Activated CD4-positive, alpha-beta T cell treated with anti-CD3 and anti-CD28 coated beads, Interleukin-2, Interleukin-6, amounts not matched to agents 100 ng/mL and 50 ng/mL, durations not matched to agents 16 hours and 8 hours (primary cell): ENCODE measurements at regions not wholly inside any gene's neighbourhood (a gene's known extent, or its start where the extent isn't known, plus 50 kb on each side); places are given as distances from the start of the nearest gene placed in this dataset.
"Not testable (repeated sequence)": the region's sequence is repeated elsewhere in the genome, so short reads cannot be mapped to it uniquely, and the experiment has no call there.

Source experiments
- DNase-seq: peaks from one replicate; pipeline ENCODE4 v3.0.0-alpha.2; 2020

DNA sequence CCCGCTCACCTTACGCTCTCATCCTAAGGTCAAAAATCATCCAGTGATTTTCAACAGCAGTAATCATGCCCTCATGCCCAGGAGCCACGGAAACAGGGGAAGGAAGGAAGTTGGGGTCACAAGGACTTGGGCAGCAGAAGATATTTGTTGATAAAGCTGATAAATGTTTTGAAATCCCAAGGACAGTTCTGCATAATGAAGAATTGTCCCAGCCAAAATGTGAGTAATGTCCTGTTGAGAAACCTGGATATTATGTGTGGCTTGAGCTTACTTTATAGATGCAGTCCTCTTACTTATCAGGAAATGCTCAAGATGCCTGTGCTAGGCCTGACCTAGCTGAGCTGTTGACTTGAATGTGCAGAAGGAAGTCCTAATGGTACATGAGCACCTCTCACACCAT lies 263.0 kb upstream of the ZFP42 start:
- DNase-seq = no peak

DNA sequence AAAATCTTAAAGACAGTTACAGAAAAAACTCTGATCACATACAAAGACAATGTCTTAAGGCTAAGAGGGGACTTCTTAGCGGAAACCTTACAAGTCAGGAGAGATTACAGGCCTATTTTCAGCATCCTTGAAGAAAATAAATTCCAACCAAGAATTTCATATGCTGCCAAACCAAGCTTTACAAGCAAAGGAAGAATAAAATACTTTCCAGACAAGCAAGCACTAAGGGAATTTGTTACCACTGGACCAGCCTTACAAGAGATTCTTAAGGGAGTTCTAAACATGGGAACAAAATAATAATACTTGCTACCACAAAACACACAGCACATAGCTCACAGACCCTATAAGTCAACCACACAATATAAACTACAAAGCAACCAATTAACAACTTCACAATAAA lies 255.8 kb upstream of the ZFP42 start:
- no peak for DNase-seq

DNA sequence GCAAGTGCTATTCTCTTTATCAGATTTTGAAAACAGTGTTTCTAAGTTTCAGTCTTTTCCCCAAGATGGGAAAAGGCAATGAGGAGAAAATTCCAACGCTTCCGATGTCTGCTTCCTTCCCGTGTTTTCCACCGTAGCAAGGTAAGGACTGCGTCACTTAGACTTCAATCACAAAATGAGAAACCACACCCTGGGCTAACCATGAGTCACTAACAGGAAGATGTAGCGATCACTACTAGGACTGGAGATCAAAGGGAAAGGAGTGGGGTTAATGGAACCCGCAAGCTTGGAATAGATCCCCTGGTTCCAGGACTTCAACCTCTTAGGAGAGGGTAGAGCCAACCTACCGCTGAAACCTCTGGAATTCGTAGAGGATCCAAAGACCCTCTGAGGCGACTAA lies 250.7 kb upstream of the ZFP42 start:
- DNase-seq = no peak

DNA sequence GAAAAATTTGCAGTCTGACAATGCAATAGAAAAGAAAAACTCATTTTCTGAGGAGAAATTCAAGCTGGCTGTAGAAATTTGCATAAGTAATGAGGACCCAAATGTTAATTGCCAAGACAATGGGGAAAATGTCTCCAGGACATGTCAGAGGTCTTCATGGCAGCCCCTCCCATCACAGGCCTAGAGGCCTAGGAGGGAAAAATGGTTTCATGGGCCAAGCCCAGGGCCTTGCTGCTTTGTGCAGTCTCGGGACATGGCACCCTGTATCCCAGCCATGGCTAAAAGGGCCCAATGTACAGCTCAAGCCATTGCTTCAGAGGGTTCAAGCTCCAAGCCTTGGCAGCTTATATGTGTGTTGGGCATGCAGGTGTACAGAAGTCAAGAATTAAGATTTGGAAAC lies 244.9 kb upstream of the ZFP42 start:
- DNase-seq = not testable (repeated sequence)

DNA sequence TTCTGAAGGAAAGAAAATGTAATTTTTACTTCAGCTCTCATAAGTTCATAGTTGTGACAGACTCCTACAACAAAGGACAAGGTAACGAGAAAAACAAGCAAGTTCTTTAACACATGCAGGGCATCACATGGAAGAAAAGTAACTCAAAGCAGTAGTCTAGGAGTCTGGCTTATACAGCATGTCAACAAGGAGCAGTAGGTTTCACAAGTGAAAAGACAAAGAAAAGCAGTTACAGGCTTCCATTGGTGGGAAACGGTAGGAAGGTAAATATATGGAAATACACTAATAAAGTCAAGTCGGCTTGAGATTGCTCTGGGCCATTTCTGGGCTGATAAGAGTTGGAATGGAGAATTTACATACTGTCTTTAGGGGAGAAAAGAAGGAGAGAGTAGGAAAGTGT lies 228.4 kb upstream of the ZFP42 start:
- DNase-seq = no peak

DNA sequence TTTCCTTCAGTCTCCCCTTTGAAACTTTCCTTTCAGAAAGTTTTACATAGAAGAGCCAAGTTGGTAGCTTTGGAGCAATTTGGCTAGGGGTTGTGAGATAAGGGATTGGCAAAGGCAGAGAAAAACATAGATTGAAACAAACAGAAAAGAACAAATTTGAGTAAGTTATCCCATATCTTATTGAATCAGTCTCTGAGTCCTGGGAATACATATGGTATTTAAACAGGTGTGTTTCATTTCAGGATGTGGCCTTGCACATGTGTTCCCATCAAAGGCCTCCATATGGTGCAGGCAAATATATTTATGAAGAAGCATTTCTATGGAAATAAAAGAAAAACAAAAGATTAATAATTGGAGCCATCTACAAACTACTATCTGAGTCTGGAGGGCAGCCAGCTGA lies 227.9 kb upstream of the ZFP42 start:
- DNase-seq = no peak

DNA sequence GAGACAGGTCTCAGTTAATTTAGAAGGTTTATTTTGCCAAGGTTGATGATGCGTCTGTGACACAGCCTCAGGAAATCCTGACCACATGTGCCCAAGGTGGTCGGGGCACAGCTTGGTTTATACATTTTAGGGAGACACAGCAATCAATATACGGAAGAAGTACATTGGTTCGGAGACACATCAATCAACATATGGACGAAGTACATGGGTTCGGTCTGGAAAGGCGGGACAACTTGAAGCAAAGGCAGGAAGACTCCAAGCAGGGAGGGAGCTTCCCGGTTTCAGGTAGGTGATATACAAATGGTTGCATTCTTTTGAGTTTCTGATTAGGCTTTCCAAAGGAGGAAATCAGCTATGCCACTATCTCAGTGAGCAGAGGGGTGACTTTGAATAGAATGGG lies 225.2 kb upstream of the ZFP42 start:
- DNase-seq = no peak

DNA sequence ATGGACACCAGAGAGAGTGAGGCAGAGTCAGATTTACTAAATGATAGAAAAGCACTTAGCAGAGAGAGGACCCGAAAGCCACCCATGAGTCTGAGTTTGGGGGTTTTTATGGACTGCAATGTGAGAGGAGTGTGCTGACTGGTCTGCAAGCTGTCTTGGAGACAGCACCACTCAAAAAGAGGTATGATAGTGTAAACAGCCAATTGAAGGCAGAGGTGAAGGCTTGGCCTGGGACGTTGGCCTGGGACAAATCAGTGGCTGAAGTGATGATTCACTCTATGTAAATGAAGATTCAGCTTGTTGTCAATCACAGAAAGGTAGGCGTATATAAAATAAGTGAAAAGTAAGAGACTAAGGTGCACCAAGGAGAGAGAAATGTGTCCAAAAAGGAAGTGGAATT lies 217.6 kb upstream of the ZFP42 start:
- no peak for DNase-seq

DNA sequence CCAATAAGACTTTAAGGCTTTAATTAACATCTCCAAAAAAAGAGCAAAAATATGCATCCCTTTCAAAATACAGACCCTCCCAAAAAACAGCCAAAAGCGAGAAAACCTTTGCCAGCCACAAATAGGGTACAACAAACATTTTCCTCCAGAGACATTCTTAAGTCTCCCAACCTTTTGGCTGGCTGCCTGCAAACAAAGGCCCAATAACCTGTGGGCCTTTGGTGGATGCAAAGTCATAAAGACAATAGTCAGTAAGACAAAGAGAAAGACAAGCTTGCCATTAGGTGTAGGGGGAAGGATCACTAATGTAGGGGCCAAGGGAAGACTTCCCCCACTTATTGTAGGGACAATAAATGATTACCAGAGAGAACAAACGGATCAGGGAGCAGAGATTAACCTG lies 215.5 kb upstream of the ZFP42 start:
- no peak for DNase-seq

DNA sequence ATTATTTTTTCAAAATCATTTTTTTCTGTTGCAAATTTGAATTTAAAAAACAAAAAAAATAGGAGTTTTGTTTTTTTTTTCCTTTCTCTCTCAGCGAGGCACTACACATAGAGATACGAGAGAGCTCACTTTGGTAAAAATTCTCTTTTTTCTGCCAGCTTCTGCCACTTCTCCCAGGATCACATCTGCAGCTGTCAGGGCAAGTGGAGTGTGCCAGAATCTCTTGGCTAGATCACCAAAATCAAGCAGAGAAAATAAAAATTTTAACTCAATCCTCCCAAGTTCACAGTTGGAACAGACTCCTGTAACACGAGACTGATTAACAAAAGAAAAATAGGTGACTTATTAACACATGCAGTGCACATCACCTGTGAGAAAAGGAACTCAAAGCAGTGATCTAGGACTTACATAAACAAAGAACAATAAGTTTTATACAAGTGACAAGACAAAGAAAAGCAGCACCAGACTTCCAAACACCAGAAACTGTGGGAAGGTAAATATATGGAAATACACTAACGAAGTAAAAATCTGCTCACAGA lies 213.2 kb upstream of the ZFP42 start:
- DNase-seq = no peak

DNA sequence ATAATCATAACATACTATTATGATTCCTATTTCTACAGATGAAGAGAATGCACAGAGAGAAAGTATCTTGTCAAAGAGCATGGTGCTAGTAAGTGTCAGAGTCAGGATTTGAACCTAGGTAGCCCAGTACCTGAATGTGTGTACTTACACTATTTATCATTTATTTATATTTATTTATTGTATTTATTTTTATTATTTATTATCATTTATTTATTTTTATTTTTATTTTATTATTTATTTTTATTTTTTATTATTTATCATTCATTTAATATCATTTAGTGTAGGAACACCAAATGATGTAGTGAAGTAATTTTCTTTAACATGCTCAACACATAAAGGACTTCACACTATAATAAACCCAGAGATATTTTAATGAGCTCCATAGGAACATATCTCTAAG lies 209.4 kb upstream of the ZFP42 start:
- DNase-seq = no peak

DNA sequence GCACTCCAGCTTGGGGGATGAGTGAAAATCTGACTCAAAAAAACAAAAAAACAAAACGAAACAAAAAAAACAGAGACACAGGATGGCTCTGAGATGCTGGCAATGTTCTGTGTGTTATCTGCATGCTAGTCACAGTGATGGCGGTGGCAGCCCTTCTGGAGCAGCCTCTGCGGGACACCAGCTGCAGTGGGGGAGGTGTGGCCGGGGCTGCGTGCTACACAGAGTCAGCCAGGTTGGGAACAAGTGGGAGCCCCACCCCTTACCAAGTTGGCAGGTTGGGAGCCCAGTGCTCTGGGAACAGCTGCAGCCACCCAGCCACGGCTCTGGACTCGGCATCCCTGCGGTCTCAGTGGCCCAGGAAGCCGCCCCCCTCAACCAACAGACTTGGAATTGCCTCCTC lies 206.5 kb upstream of the ZFP42 start:
- DNase-seq = no peak

DNA sequence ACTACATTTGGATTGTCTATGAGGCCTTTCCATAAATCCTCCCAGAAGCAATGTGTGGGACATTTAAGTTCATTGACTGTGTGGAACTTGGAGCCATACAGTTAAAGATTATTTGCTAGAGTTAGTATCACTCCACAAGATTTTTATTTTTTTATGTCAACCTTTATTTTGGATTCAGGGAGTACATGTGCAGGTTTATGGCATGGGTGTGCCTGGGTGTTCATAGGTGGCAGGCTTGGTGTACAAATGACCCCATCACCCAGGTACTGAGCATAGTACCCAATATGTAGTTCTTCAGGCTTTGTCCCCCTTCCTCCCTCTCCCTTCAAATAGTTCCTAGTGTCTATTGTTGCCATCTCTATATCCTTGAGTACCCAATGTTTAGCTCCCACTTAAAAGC lies 199.8 kb upstream of the ZFP42 start:
- no peak for DNase-seq

DNA sequence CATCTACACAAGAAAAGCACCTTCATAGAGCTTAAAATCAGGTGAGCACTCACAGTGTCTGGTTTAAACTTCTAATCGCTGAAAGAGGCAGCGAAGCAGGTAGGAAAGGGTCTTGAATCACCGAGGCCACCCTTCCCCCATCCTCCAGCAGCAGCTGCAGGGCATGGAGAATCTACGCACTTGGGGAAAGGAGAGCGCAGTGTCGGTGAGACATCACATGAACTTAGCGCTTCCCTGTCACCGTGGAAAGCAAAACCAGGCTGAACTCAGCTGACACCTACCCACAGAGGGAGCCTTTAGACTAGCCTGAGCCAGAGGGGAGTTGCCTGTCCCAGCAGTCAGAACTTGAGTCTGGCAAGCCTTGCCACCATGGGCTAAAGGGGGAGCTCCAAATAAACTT lies 197.2 kb upstream of the ZFP42 start:
- DNase-seq = no peak

DNA sequence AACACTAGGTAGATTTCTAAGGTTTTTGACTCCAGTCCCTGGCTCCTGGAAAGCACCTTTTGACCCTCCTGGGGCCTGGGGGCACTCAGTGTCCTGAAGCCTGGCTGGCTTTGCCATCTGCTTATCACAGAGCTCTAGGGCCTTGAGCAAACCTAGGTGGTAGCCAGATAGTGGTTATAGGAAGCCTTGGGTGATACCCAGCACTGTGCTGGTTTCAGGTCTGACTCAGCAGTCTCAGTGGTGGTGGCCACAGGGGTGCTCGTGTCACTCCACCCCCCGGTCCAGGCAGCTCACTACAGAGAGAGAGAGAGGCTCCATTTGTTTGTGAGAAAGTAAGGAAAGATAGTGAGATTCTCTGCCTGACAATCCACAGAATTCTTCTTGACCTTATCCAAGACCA lies 195.8 kb upstream of the ZFP42 start:
- DNase-seq = no peak

DNA sequence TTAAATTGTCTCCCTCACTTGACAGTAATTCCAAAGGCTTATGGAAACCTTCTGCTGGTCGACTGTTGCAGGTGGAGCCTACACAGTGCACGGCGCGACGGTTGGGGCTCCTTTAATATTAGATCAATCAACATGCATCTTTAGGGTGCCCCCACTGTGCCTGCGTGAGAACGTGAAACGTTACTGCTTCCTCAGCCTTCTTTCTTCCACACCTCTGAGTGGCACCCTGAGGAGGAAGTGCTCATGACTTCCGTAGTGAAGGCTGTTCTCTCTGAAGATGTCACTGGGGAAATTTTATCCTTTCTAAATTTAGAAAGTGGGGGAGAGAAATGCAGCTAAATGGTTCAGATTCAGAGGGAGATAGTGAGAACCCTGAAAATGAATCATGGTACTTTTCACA lies 184.0 kb upstream of the ZFP42 start:
- DNase-seq = no peak

DNA sequence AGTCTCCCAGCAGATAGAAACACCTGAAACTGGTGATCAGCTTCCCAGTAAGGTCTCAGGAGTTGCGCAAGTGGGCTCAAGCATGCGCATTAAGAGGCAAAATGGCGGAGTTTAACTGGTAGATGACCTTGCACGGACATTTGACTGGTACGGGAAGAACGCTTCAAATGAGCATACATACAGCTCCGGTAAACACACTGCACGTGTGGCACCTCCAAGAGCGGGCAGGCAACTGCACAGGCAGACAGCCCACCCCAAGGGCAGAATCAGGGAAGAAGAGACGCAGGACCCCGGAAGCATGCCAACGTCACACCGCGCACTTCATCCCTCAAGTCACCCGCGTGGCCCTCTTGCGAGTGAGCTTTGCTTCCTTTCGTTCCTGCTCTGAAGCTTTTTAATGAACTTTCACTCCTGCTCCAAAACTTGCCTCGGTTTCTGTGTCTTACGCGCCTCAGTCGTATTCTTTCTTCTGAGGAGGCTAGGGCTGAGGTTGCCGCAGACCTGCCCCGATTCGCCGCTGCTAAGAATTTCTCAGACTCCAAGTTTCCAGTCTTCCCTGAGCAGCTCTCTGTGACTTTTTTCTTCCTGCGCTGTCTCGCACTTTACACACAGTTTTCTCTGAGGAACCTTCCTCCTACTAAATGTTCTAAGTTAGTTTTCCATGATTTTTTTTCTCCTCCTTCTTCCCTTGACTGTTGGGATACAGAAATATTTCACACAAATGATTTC lies 180.7 kb upstream of the ZFP42 start:
- no peak for DNase-seq

DNA sequence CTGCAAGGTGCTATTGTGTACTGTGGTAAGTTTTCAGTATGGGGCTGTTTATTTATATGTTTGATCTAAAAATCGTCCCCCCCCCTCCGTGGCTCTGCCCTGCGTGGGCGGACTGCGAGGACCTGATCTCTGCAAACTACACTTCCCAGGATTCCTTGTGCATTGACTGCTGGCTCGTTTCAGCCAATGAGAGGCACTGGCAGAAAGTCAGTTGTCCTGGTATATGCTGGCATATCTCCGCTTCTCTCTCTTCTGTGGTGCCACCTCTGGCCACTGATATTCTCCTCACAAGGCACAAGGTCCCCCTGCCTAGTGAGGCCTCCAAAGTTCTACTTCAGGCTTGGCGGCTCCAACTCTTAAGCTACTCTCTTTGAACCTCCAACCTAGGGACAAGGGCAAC lies 168.8 kb upstream of the ZFP42 start:
- no peak for DNase-seq

DNA sequence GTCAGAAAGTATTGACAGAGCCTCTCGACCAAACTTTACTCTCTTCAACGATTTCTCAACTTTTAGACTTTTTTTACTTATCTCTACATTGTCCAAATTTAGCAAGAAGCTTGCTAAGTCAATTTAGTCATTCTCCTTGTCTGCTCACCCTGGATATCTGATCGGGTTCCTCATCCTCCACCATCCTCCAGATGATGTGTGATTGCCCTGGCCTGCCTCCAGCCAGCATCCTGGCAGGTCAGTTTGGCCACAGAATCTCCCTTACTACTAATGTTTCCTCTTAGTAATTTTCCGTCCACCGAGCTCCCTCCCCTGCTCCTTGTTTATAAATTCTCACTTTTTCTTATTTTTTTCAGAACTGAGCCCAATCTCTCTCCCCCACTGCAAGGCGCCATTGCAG lies 167.9 kb upstream of the ZFP42 start:
- DNase-seq = no peak

DNA sequence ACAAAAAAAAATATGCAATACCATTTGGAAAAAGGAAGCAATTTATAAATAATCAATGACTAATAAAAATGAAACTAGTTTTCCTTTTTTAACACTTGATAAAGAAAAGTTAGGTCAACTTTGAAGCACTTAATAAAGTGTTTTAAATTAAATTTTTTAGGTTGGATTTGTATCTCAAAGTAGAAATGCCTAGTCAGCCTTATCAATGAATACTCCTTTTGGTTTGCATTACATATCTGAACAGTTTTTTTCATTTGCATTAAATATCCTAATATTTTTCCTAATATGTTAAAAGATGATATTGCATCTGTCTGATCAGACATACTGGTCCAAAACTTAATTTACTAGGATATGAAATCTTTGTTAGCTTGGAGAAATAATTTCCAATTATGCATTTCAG lies 155.8 kb upstream of the ZFP42 start:
- DNase-seq = no peak

DNA sequence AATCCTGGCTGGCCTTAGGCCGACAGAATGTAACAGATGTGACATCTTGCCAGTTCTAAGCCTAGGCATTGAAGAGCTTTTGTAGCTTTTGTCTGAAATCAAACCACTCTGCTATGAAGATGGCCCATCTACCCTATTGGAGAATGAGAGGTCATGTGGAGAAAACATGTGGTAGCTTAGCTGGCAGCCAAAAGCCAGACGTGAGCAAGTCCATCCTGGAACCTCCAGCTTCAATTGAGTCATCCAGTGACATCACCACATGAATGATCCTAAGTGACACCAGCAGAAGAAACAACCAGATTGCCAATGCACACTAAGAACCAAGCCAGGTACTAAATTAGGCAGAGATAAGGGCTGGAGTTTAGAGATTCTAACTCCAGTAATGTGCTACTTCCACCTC lies 154.8 kb upstream of the ZFP42 start:
- DNase-seq = no peak

DNA sequence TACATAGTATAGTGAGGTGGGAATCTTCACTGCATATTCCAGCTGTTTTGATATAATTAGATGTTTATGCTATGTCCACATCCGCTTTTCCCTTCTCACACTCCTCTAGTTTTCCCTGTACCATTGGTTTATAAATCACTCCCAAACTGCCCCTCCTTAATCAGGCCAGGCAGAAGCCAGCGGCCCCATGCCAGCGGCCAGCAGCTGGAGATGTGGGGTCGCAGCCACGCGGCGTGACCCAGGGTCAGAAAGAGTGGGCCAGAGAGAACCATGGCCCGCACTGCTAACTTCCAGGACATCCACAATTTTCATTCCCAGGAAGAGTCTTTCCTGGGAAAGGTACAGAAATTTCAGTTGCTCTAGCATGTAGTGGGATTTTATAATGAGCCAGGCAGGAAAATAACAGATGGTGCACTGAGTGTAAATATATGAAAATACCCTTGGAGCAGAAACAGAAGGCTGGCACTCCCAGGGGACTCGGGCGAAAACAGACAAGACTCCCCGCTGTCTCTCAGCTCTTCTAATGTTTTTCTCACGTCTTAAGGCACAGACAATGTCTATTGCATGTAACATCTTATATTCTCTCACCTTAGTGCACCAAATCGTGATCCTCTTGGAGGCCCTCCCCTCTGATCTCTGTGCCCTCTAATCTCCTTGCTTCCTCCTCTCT lies 145.9 kb upstream of the ZFP42 start:
- no peak for DNase-seq

DNA sequence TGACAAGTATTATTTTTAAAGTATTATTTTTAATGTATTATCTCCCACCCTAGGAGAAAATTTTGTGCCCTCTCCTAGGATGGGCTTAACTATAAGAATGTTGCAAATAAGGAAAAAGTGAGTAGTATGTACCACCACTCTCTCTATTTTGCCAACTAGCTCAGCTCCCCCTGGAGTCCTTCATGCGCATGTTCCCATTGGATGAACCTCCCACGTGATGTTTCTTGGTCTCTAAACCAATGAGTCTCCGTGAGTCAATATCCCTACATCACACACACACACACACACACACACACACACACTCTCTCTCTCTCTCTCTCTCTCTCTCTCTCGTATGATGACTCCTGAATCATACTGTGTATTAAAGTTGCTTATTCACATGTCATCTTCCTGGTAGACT lies 129.7 kb upstream of the ZFP42 start:
- DNase-seq = no peak

DNA sequence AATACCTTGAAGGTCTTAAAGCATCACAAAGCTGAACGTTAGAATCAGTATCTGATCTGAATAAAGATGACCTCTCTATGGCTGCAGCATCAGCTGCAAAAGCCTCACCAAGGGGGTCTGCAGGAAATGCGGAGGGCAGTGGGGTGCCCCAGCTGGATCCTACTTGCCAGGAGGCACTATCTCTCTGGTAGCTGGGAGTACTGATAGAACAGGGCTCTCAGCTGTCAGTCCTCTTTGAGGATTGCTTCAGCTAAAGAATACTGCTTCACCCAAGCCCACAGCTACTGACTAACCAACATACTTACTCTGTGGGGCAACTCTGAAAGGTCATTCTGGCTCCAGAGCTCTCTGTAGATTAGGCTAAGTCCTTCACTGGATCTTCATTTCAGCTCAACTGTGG lies 112.5 kb upstream of the ZFP42 start:
- no peak for DNase-seq
